Ovary (tissue), 3 donors: ENCODE measurements at regions not wholly inside any gene's neighbourhood (a gene's known extent, or its start where the extent isn't known, plus 50 kb on each side); places are given as distances from the start of the nearest gene placed in this dataset.

Experiments used
- CTCF ChIP-seq, 3 donors: fragments of 450-650 bp in 2 of 3; fragments of 200-600 bp in 1 of 3; IDR thresholded peaks; one replicate each; pipeline versions ENCODE4 v1.5.1 to v1.8.0; 2016 to 2022; ENCODE audit warnings: antibody characterized with exemption in 3 of 3, mild to moderate bottlenecking in 1 of 3
- POLR2A ChIP-seq: fragments of 450-650 bp; IDR thresholded peaks from one replicate; pipeline ENCODE4 v1.6.1; 2017; ENCODE audit warnings: antibody characterized with exemption, mild to moderate bottlenecking, moderate library complexity
- donor health status: DM: no; HTN: no; CAD: no.

- no peak for TF ChIP-seq POLR2A
- TF ChIP-seq CTCF (IDR thresholded peaks at IDR 0.05): no peak
Observed at GRCh38 chr4:42308247-42308646, 89.0 kb upstream of the SHISA3 start.
